ENCODE measurements at regions not wholly inside any gene's neighbourhood (a gene's known extent, or its start where the extent isn't known, plus 50 kb on each side); places are given as distances from the start of the nearest gene placed in this dataset.

DNA sequence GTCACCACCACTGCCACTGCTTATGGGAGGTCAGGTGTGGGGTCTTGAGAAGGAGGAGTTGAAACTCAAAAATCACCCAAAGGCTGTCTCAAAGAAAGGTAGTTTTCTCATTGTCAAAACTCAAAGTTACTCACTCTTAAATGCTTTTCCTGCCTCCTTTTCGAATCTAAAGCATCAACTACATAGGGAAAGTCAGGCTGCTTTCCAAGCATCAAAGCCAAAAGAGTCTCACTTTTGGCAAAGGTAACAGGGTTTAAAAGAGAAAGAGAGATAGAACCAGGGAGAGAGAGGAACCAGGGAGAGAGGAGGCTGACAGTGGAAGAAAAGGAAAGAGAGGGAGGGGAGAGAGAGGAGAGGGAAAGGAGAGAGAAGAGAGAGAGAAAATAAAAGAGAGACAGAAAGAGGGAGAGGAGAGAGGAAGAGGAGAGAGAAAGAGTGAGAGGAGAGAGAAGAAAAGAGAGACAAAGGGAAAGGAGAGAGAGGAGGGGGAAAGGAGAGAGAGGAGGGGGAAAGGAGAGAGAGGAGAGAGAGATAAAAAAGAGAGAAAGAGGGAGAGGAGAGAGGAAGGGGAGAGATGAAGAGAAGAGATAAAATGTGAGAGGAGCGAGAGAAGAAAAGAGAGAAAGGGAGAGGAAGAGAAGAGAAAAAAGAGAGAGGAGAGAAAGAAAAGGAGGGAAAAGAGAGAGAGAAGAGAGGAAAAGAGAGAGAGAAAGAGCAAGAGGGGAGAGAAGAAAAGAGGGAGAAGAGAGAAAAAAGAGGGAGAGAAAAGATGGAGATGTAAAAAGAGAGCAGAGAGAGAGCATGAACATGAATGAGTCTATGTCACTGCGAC lies 262.0 kb upstream of the TSHZ3 start:
- TF ChIP-seq CTCF (conservative IDR thresholded peaks at IDR 0.05), result no peak
- no peak for TF ChIP-seq ZFX (IDR thresholded peaks at IDR 0.05)

All from C4-2B (cell line).